SK-N-SH treated with all-trans-retinoic acid at 6 μM for 48 hours (cell line): ENCODE measurements at regions not wholly inside any gene's neighbourhood (a gene's known extent, or its start where the extent isn't known, plus 50 kb on each side); places are given as distances from the start of the nearest gene placed in this dataset.
A peak's percentile ranks its signal among the peaks of the same experiment; 100 is the strongest.

ENCODE experiments used
- ATAC-seq: fragments of 200-7000 bp; cut with Tn5 transposase; 3 replicates; pipeline ENCODE4 v1.9.1; 2020; ENCODE audit warnings: mild to moderate bottlenecking, moderate library complexity
- ARNTL ChIP-seq: fragments of 450-650 bp; formaldehyde crosslinking; IDR thresholded peaks from 2 replicates; pipeline ENCODE4 v1.5.0; 2020; ENCODE audit warnings: low read depth, mild to moderate bottlenecking, moderate library complexity, borderline replicate concordance
- BACH2 ChIP-seq: fragments of 250-450 bp; sonication (Bioruptor Pico); IDR thresholded peaks from 2 replicates; pipeline ENCODE4 v1.9.0; 2021; ENCODE audit warnings: mild to moderate bottlenecking, borderline replicate concordance
- CSDC2 ChIP-seq: fragments of 250-450 bp; sonication (Bioruptor Pico); IDR thresholded peaks from 2 replicates; pipeline ENCODE4 v1.5.0; 2020; ENCODE audit warnings: mild to moderate bottlenecking, moderate library complexity
- ESRRG ChIP-seq: fragments of 250-450 bp; sonication (Bioruptor Pico); IDR thresholded peaks from 2 replicates; pipeline ENCODE4 v1.6.1; 2021; ENCODE audit warnings: mild to moderate bottlenecking
- GLIS3 ChIP-seq: fragments of 250-450 bp; sonication (Bioruptor Pico); IDR thresholded peaks from 2 replicates; pipeline ENCODE4 v1.5.0; 2020; ENCODE audit warnings: mild to moderate bottlenecking, moderate library complexity
- ISL1 ChIP-seq: fragments of 250-450 bp; sonication (Bioruptor Pico); IDR thresholded peaks from 2 replicates; pipeline ENCODE4 v2.1.2; 2022; ENCODE audit warnings: mild to moderate bottlenecking, moderate library complexity
- OSR1 ChIP-seq: fragments of 250-450 bp; sonication (Bioruptor Pico); IDR thresholded peaks from 2 replicates; pipeline ENCODE4 v1.8.0; 2022; ENCODE audit warnings: moderate library complexity, mild to moderate bottlenecking, inconsistent platforms
- PPARA ChIP-seq: fragments of 250-450 bp; sonication (Bioruptor Pico); IDR thresholded peaks from 2 replicates; pipeline ENCODE4 v1.5.0; 2020; ENCODE audit warnings: mild to moderate bottlenecking, borderline replicate concordance
- RARB ChIP-seq: fragments of 250-450 bp; sonication (Bioruptor Pico); IDR thresholded peaks from 2 replicates; pipeline ENCODE4 v1.8.0; 2021; ENCODE audit warnings: mild to moderate bottlenecking, moderate library complexity
- TCF4 ChIP-seq: fragments of 250-450 bp; sonication (Bioruptor Pico); IDR thresholded peaks from 2 replicates; pipeline ENCODE4 v1.8.0; 2021; ENCODE audit warnings: mild to moderate bottlenecking, moderate library complexity, borderline replicate concordance
- TOX ChIP-seq: fragments of 250-450 bp; sonication (Bioruptor Pico); IDR thresholded peaks from 2 replicates; pipeline ENCODE4 v1.8.0; 2021; ENCODE audit warnings: mild to moderate bottlenecking, moderate library complexity, borderline replicate concordance
- ZC3H10 ChIP-seq: fragments of 250-450 bp; sonication (Bioruptor Pico); IDR thresholded peaks from 2 replicates; pipeline ENCODE4 v1.5.1; 2021; ENCODE audit warnings: mild to moderate bottlenecking, moderate library complexity
- ZFP30 ChIP-seq: fragments of 450-650 bp; formaldehyde crosslinking; IDR thresholded peaks from 2 replicates; pipeline ENCODE4 v1.5.0; 2022; ENCODE audit warnings: mild to moderate bottlenecking, moderate library complexity
- ZNF565 ChIP-seq: fragments of 450-650 bp; formaldehyde crosslinking; conservative IDR thresholded peaks from 2 replicates; pipeline ENCODE4 v1.5.0; 2020; ENCODE audit warnings: low read depth, mild to moderate bottlenecking, moderate library complexity
- ZNF70 ChIP-seq: fragments of 450-650 bp; formaldehyde crosslinking; IDR thresholded peaks from 2 replicates; pipeline ENCODE4 v1.5.0; 2020; ENCODE audit warnings: mild to moderate bottlenecking, moderate library complexity
- ZNF8 ChIP-seq: fragments of 450-650 bp; formaldehyde crosslinking; IDR thresholded peaks from 2 replicates; pipeline ENCODE4 v1.5.0; 2020; ENCODE audit warnings: mild to moderate bottlenecking, moderate library complexity
- TF ChIP-seq, protein P1 (sequence below): fragments of 250-450 bp; sonication (Bioruptor Pico); IDR thresholded peaks from 2 replicates; pipeline ENCODE4 v1.8.0; 2020; ENCODE audit warnings: mild to moderate bottlenecking, moderate library complexity, borderline replicate concordance
- TF ChIP-seq, protein P2 (sequence below): fragments of 250-450 bp; sonication (Bioruptor Pico); IDR thresholded peaks from 2 replicates; pipeline ENCODE4 v1.5.1; 2021; ENCODE audit warnings: mild to moderate bottlenecking, moderate library complexity
- TF ChIP-seq, protein P3 (sequence below): fragments of 250-450 bp; sonication (Bioruptor Pico); IDR thresholded peaks from 2 replicates; pipeline ENCODE4 v1.5.1; 2020; ENCODE audit warnings: low read depth, mild to moderate bottlenecking, moderate library complexity
- TF ChIP-seq, protein P4 (sequence below): fragments of 250-450 bp; sonication (Bioruptor Pico); IDR thresholded peaks from 2 replicates; pipeline ENCODE4 v1.8.0; 2021; ENCODE audit warnings: low read depth, mild to moderate bottlenecking, moderate library complexity, borderline replicate concordance

DNA sequence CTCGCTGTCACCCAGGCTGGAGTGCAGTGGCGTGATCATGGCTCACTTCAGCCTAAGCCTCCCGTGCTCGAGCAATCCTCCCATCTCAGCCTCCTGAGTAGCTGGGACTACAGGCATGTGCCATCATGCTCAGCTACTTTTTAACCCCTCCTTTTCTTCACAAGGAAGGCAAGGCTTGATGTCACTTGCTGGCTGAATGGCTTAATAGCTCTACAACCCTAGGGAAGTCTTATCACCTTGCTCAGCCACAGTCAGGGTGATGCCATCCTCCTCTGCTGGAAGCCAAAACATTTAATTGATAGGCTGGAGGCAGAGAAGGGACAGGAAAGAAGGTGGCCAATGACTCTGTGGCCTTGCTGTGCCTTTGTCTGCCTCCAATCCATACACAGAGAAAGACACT lies 131.9 kb downstream of the MED15 start (continued):
- TF ChIP-seq, protein P1, sequence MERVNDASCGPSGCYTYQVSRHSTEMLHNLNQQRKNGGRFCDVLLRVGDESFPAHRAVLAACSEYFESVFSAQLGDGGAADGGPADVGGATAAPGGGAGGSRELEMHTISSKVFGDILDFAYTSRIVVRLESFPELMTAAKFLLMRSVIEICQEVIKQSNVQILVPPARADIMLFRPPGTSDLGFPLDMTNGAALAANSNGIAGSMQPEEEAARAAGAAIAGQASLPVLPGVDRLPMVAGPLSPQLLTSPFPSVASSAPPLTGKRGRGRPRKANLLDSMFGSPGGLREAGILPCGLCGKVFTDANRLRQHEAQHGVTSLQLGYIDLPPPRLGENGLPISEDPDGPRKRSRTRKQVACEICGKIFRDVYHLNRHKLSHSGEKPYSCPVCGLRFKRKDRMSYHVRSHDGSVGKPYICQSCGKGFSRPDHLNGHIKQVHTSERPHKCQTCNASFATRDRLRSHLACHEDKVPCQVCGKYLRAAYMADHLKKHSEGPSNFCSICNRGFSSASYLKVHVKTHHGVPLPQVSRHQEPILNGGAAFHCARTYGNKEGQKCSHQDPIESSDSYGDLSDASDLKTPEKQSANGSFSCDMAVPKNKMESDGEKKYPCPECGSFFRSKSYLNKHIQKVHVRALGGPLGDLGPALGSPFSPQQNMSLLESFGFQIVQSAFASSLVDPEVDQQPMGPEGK (CRISPR knock-in tag): no peak
- TF ChIP-seq, protein P2, sequence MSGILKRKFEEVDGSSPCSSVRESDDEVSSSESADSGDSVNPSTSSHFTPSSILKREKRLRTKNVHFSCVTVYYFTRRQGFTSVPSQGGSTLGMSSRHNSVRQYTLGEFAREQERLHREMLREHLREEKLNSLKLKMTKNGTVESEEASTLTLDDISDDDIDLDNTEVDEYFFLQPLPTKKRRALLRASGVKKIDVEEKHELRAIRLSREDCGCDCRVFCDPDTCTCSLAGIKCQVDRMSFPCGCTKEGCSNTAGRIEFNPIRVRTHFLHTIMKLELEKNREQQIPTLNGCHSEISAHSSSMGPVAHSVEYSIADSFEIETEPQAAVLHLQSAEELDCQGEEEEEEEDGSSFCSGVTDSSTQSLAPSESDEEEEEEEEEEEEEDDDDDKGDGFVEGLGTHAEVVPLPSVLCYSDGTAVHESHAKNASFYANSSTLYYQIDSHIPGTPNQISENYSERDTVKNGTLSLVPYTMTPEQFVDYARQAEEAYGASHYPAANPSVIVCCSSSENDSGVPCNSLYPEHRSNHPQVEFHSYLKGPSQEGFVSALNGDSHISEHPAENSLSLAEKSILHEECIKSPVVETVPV: no peak
- TF ChIP-seq ESRRG (CRISPR knock-in tag): no peak
- no peak for TF ChIP-seq BACH2 (CRISPR knock-in tag)
- TF ChIP-seq ARNTL (CRISPR knock-in tag): no peak
- TF ChIP-seq, all 23 proteins: peak for 0

DNA sequence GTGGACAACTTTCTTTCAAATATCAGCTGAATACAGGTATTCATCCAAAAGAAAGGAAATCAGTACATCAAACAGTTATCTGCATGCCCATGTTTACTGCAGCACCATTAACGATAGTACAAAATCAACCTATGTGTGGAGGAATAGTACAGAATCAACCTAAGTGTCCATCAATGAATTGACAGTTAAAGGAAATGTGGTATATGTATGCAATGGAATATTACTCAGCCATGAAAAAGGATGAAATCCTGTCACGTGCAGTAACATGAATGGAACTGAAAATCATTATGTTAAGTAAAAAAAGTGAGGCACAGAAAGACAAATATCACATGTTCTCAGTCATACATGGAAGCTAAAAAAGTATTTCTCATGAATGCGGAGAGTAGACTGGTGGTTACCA lies 132.3 kb downstream of the MED15 start:
- no peak for ATAC-seq
- TF ChIP-seq ZNF8 (CRISPR knock-in tag) (peak; percentile 93), TOX (CRISPR knock-in tag) (no peak)

DNA sequence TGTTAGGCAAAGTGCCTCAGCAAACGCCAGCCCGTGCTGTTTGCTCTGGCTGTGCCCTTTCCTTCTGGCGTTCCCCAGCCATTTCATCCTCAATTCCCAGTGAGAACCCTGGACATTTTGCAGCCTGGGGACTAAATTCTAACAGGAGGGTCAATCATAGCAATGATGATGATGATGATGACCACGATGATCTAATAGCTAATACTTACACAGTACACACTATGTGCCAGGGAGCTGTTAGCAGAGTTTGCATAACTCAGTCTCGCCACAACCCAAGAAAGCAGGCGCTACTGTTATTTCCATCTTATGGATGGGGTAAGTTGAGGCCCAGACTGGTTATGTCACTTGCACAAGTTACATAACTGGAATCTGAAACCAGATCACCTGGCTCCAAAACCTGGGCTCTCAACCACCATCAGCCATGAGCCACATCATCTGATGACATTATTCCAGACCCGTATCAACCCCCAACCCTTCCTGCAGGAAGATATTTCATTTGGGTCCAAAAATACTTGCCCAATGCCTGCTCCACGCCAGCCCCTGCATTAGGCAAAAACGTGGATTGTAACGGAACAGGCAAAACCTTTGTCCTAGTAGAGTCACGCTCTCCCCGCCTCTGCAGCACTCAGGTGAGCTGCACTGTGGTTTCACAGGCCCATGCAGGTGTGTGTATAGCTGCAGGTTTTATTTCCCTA lies 132.6 kb upstream of the SERPIND1 start:
- no peak for ATAC-seq
- TF ChIP-seq ZNF565: no peak
- TF ChIP-seq TCF4 (CRISPR knock-in tag): no peak
- no peak for TF ChIP-seq BACH2 (CRISPR knock-in tag)
- TF ChIP-seq RARB (CRISPR knock-in tag): no peak
- TF ChIP-seq ZNF70 (CRISPR knock-in tag): no peak
- no peak for TF ChIP-seq ZNF8 (CRISPR knock-in tag)
- TF ChIP-seq PPARA (CRISPR knock-in tag): no peak
- TF ChIP-seq, protein P3, sequence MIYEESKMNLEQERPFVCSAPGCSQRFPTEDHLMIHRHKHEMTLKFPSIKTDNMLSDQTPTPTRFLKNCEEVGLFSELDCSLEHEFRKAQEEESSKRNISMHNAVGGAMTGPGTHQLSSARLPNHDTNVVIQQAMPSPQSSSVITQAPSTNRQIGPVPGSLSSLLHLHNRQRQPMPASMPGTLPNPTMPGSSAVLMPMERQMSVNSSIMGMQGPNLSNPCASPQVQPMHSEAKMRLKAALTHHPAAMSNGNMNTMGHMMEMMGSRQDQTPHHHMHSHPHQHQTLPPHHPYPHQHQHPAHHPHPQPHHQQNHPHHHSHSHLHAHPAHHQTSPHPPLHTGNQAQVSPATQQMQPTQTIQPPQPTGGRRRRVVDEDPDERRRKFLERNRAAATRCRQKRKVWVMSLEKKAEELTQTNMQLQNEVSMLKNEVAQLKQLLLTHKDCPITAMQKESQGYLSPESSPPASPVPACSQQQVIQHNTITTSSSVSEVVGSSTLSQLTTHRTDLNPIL (CRISPR knock-in tag): no peak
- TF ChIP-seq, protein P1 (CRISPR knock-in tag): no peak
- no peak for TF ChIP-seq GLIS3 (CRISPR knock-in tag)
- TF ChIP-seq, protein P4, sequence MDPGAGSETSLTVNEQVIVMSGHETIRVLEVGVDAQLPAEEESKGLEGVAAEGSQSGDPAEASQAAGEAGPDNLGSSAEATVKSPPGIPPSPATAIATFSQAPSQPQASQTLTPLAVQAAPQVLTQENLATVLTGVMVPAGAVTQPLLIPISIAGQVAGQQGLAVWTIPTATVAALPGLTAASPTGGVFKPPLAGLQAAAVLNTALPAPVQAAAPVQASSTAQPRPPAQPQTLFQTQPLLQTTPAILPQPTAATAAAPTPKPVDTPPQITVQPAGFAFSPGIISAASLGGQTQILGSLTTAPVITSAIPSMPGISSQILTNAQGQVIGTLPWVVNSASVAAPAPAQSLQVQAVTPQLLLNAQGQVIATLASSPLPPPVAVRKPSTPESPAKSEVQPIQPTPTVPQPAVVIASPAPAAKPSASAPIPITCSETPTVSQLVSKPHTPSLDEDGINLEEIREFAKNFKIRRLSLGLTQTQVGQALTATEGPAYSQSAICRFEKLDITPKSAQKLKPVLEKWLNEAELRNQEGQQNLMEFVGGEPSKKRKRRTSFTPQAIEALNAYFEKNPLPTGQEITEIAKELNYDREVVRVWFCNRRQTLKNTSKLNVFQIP (CRISPR knock-in tag): no peak
- TF ChIP-seq OSR1 (CRISPR knock-in tag): no peak
- TF ChIP-seq ZFP30 (CRISPR knock-in tag): no peak
- TF ChIP-seq, protein P2: no peak
- no peak for TF ChIP-seq ISL1 (CRISPR knock-in tag)
- no peak for TF ChIP-seq ZC3H10 (CRISPR knock-in tag)
- no peak for TF ChIP-seq ARNTL (CRISPR knock-in tag)
- no peak for TF ChIP-seq CSDC2 (CRISPR knock-in tag)
